Iris pigment epithelial cell (primary cell): ENCODE measurements at regions not wholly inside any gene's neighbourhood (a gene's known extent, or its start where the extent isn't known, plus 50 kb on each side); places are given as distances from the start of the nearest gene placed in this dataset.
"Not testable (repeated sequence)": the region's sequence is repeated elsewhere in the genome, so short reads cannot be mapped to it uniquely, and the experiment has no call there.

Source experiments
- DNase-seq: peaks from one replicate; pipeline ENCODE4 v3.0.0-alpha.2; 2011; ENCODE audit warnings: low read depth

DNA sequence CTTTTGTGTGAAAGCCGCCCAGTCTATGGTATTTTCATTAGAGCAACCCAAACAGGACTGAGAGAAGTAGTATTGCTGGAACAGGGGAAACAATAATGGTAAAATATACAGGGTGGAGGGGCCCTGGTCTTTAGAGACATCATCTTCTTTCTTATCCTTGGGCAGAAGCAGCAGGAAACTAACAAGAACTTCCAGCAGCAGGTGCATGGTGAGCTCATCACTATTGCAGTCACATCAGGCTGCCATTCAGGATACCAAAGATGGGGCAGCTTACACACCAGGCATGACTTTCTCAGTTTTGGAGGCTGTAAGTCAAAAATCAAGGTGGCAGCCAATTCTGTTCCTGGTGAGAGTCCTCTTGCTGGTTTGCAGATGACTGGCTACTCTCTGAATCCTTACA is 478.3 kb upstream of the RUNX1 start:
- DNase-seq, result no peak

DNA sequence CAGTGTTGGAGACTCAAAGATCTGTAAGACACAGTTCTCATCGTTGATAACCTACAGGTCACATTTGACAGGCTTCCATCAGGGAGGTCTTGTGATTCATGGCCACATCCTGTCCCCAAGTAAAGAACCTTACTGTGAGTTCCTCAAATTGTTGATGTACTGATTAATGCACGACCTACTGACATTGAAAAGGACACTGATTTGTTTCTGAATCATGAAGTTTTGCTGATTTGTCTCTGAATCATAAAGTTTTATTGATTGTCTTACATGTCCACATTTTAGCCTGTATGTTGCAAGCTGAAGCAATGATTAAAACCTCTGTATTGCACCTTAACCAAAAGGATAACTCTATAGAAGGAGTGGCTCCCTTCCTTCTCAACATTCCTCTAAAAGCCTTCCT is 476.3 kb upstream of the RUNX1 start:
- no peak for DNase-seq

GRCh38 chr21:35521852-35522505 is 472.9 kb upstream of the RUNX1 start:
- DNase-seq, result no peak

GRCh38 chr21:35521293-35521692 is 472.2 kb upstream of the RUNX1 start:
- DNase-seq, result no peak

GRCh38 chr21:35520856-35521255 is 471.8 kb upstream of the RUNX1 start:
- DNase-seq, result no peak

DNA sequence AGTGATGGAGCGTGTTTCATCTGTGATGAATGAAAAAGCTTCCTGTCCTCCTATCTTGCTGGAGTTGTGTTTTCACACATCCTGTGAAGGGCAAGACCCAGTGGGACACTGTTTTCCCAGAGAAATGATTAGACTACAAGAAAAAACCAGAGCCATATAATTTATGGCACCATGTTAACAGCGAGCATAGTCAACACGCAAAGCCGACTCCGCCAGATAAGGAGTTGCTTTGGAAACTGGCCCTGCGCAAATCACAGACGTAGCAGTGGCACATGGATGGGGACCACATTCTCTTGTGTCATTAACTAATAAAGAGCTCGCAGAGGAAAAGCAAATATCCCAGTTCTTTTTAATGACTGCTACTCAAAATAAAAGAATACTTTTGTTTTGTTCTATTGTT is 471.2 kb upstream of the RUNX1 start:
- no peak for DNase-seq

DNA sequence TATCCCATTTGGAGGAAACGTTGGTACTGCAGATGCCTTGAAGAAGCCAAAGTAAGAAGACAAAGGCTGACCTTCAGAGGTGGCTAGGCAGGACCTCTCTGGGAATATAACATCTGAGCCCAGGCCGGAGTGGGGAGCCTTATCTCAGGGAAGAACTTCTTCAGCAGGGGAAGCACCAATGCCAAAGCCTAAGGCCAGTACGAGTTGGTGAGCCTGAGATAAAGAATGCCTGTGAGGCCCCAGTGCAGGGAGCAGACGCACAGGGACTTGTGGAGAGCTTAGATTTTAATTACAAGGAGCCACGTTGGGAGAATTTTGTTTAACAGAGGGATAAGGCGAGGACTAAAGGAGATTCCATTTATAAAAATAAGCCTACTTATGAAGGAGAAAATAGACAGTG is 468.8 kb upstream of the RUNX1 start:
- no peak for DNase-seq

DNA sequence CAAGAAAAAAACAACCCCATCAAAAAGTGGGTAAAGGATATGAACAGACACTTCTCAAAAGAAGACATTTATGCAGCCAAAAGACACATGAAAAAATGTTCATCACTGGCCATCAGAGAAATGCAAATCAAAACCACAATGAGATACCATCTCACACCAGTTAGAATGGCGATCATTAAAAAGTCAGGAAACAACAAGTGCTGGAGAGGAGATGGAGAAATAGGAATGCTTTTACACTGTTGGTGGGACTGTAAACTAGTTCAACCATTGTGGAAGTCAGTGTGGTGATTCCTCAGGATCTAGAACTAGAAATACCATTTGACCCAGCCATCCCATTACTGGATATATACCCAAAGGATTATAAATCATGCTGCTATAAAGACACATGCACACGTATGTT is 467.2 kb upstream of the RUNX1 start:
- DNase-seq, result not testable (repeated sequence)

DNA sequence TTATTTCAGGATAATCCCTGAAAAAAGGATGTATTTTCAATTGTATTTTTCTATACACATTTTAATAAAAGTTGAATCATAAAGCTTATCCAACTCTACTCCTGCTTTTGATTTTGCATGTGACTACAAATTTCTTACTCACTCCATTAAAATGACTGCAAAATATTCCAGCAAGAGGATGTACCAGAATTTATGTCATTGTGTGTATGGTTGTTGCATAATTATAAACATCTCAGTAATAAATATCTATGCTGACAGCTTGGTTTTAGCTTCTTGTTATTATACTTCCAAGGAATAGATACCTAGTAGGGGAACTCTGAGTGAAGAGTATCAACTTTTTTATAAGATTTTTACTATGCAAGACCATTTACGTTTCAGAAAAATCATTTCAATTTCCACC is 463.2 kb upstream of the RUNX1 start:
- DNase-seq, result no peak

DNA sequence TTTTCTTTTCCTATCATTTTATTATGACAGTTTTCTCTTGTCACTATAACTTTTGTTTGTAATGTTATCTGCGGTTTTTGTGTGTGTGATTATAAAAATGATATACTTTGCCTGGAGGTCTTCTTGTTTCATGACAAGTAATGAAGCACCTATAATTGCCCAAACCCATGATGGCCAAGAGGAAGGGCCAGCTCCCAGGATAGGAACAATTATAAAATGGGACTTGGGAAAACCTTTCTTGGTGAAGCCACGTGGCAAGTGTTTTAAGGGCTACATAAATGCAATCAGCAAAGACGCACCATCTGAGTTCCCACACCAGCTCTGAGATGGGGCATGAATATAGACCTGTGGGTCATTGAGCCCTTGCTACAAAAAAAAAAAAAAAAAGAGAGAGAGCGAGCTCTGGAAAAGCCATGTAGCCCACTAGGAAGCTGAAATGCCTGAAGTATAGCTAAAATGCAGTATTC is 462.6 kb upstream of the RUNX1 start:
- peak; percentile 38 for DNase-seq

DNA sequence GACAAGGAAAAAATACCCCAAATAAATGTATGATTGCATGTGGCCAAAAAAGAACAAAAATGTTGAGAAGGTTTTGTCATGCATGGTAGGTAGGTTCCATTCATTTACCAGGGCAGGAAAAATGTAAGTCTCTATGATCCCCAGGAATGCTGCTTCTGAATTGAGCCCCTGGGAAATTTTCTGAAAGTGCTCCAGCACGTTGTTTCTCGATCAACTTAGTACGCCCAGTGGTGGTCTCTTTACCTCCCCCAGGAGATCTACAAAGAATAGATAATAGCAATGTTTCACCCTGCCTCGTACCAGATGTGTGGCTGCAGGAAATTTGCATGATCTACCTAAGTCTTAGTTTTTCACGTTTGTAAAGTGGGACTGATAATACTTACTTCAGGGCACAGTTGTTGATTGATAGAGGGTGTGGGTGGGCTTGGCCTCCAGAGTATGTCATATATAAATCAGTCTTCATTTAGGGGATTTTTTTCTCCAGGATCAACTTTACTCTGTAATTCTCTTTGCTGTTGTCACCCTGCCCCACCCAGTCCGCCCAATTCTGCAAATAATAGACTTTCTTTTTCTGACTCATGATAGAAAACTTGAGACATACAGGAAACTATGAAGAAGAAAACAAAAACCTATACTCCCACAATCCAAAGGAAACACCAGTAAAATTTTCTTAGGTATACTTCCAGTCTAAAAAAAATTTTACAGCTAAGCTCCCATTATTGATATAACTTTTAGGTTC is 462.0 kb upstream of the RUNX1 start:
- DNase-seq, result peak; percentile 41

- no peak for DNase-seq
Observed at GRCh38 chr21:35510294-35510693, 461.2 kb upstream of the RUNX1 start.

- no peak for DNase-seq
Observed at GRCh38 chr21:35509001-35509704, 460.1 kb upstream of the RUNX1 start.

DNA sequence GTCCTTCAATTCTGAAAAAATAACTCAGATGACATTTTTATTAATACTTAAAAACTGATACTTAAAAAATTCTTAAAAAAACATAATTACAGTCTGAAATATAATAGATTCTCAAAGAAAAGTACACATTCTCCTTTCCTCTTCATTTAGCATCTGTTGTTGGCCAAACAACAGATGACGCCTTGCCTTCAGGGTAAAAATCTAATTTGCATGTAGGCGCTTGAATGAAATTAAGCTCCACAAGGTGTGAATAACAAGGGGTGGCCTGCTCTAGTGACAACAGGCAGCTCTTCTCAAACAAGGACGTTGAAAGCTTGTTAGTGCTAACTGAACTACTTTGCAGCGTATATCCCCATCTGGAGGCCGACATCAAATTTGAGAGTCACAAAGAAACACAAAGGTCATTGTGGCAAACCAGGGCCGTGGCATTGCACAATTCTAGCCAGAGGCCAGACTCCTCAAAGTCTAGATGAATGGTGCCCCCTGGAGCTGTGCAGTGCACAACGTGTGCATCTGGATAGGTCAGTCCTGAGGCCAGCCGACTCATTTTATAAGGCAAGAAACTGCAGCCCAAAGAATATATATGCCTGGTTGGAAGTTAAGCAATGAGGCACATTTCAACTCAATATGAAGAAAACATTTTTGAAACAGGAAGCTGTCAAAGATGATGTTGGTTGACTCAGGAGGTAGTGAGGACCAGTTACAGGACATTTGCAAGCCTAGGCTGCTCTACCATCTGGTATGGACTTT is 459.2 kb upstream of the RUNX1 start:
- DNase-seq, result peak; percentile 91

GRCh38 chr21:35507181-35507759 is 458.2 kb upstream of the RUNX1 start:
- DNase-seq, result no peak

DNA sequence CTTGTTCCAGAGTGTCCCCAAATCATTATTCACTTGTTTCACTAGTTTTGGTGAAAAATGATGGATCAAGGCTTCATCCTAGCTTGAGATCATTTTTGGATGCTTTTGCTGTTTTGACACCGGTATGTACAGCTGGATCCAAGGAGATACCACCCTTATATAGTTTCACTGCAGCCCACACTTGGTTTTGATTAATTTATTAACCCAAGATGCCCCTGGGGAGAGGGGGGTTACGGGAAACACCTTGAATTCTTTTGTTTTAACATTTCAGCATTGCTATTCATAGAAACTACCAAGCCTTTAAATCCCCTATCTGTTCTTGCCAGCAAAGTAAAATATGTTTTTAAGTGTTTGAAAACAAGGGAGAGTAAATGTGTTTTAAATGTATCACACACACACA is 457.7 kb upstream of the RUNX1 start:
- DNase-seq, result no peak

GRCh38 chr21:35506352-35506751 is 457.2 kb upstream of the RUNX1 start:
- no peak for DNase-seq

- DNase-seq, result no peak
Observed at GRCh38 chr21:35504951-35505466, 455.9 kb upstream of the RUNX1 start.

DNA sequence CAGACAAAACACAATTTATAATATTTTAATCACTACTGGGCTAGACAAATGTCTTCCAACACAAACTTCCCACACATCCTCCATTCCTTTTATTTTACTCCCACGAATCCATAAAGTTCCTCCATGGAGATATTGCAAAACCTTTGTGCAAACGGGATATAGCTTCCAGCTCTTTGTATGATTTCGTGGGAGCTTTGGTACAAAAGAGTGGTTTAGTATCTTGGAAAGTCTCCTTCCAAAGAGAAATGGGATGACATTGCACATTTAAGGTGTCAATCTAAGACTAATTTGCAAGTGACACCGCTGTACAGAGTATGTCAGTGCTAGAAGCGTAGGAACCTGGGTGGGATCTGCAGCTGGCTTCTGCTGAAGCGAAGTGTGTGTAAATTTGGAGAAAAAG is 455.2 kb upstream of the RUNX1 start:
- DNase-seq, result no peak

- DNase-seq, result peak; percentile 60
Observed at GRCh38 chr21:35503671-35504070, 454.6 kb upstream of the RUNX1 start.

DNA sequence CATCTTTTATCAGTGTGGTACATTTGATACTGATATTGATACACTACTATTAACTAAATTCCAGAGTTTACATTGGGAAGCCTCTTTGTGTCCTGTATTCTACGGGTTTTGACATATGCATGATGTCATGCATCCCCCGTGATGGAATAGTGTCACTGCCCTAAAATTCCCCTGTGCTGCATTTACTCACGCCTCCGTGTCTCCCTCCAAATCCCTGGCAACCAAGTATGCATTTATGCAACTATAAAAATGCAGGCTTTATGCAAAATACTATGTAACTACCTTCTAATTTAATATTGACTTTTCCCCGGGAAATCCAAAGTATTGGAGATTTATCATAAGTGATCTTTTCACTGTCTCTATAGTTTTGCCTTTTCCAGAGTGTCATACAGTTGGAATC is 453.7 kb upstream of the RUNX1 start:
- no peak for DNase-seq

GRCh38 chr21:35497522-35497921 is 448.4 kb upstream of the RUNX1 start:
- not testable (repeated sequence) for DNase-seq
